ENCODE measurements at regions not wholly inside any gene's neighbourhood (a gene's known extent, or its start where the extent isn't known, plus 50 kb on each side); places are given as distances from the start of the nearest gene placed in this dataset.

DNA sequence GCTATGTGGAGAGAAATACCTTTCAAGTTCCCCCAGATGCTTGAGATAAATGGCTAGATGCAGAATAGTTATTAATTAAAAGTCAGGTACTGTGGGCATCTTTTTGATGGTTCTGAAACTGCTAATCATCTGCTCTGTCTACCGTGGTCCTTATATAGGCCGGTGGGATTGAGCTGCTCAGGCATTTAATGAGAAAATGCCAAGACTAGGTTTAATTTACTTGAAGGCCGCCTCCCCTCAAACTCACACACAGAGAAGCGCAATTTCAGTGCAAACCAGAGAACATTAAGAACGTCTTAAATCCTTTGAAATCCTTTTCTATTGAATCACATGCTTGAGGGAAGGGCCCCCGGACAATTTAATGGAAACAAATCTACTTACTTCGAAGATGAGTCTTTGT lies 136.4 kb upstream of the CRBN start:
- DNase-seq (ENCODE audit: low read depth): no peak
- H3K4me3 ChIP-seq (ENCODE audit: control insufficient read depth, low read depth, low read length): no peak overlapping the region
- TF ChIP-seq, protein P1, sequence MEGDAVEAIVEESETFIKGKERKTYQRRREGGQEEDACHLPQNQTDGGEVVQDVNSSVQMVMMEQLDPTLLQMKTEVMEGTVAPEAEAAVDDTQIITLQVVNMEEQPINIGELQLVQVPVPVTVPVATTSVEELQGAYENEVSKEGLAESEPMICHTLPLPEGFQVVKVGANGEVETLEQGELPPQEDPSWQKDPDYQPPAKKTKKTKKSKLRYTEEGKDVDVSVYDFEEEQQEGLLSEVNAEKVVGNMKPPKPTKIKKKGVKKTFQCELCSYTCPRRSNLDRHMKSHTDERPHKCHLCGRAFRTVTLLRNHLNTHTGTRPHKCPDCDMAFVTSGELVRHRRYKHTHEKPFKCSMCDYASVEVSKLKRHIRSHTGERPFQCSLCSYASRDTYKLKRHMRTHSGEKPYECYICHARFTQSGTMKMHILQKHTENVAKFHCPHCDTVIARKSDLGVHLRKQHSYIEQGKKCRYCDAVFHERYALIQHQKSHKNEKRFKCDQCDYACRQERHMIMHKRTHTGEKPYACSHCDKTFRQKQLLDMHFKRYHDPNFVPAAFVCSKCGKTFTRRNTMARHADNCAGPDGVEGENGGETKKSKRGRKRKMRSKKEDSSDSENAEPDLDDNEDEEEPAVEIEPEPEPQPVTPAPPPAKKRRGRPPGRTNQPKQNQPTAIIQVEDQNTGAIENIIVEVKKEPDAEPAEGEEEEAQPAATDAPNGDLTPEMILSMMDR (IDR thresholded peaks at IDR 0.05; ENCODE audit: control insufficient read depth, insufficient read depth, low read depth, low read length, missing control alignments): no peak

DNA sequence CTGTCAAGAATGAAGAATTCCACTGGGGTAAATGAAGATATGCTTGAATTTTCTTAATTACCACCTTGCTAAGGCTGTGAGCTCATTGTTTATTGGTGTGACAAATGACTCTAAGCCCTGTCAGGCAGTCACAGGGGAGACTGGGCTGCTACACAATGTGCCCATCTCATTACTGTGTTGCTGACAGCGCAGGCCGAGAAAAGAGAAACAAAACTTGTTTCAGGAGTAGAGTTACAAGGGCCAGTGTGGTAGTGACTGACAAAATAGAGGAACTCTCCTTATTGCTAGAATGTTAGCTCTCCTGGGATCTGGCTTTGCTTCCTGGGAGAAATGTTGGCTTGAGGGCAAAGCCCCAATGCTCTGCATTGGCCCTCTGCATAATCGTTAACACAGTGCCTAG lies 130.4 kb upstream of the CRBN start:
- DNase-seq (ENCODE audit: low read depth): no peak
- TF ChIP-seq, protein P1 (IDR thresholded peaks at IDR 0.05; ENCODE audit: control insufficient read depth, insufficient read depth, low read depth, low read length, missing control alignments): no peak
- no peak overlapping the region for H3K4me3 ChIP-seq (ENCODE audit: control insufficient read depth, low read depth, low read length)

DNA sequence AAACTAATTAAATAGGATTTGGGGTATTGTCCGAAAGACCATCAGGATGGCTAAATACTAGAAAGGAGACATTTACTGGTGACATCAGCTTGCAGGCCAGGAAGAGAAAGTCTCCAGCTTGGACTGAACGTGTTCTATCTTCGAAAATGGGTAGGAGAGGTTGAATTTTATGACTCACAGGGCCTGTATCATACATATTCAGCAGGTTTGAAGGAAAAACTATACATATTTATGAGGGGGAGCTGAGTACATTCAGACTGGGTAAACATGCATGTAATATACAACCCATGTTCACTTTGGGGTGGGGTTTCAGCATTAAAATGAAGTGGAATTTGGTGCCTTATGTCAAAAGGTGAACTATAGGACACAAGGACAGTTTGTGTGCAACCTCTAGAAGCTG lies 129.3 kb upstream of the CRBN start:
- TF ChIP-seq, protein P1 (IDR thresholded peaks at IDR 0.05; ENCODE audit: control insufficient read depth, insufficient read depth, low read depth, low read length, missing control alignments): no peak
- H3K4me3 ChIP-seq (ENCODE audit: control insufficient read depth, low read depth, low read length): no peak overlapping the region
- DNase-seq (ENCODE audit: low read depth): no peak

DNA sequence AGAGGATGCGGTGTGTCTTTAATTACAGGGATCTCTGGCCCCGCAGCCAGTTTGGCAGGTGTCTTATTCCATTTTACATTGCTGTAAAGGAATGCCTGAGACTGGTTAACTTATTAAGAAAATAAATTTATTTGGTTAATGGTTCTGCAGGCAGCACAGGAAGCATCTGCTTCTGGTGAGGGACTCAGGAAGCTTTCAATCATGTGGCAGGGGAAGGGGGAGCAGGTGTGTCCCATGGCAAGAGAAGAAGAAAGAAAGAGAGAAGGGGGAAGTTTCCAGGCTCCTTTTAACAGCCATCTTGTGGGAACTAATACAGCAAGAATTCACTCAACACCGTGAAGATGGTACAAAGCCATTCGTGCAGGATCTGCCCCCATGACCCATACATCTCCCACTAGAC lies 128.0 kb upstream of the CRBN start:
- H3K4me3 ChIP-seq (ENCODE audit: control insufficient read depth, low read depth, low read length): no peak overlapping the region
- no peak for DNase-seq (ENCODE audit: low read depth)
- TF ChIP-seq, protein P1 (IDR thresholded peaks at IDR 0.05; ENCODE audit: control insufficient read depth, insufficient read depth, low read depth, low read length, missing control alignments): no peak

DNA sequence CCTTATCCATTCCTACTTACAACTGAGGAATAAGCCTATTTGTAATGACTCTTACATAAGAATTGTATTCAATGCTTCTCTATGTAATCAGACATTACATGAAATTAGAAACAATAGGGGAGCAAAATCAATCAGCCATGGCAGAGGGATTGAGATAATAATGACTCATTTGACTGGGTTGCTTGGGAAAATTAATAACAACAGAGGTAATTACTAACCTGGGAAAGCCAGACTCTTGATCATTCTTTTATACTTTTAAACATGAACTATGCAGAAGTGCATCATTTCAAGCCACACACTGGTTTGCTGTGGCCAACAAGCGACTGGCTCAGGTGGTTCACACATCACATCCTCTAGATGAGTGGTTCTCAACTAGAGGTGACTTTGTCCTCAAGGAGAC lies 126.3 kb upstream of the CRBN start:
- TF ChIP-seq, protein P1 (IDR thresholded peaks at IDR 0.05; ENCODE audit: control insufficient read depth, insufficient read depth, low read depth, low read length, missing control alignments): no peak
- DNase-seq (ENCODE audit: low read depth): no peak
- H3K4me3 ChIP-seq (ENCODE audit: control insufficient read depth, low read depth, low read length): no peak overlapping the region

DNA sequence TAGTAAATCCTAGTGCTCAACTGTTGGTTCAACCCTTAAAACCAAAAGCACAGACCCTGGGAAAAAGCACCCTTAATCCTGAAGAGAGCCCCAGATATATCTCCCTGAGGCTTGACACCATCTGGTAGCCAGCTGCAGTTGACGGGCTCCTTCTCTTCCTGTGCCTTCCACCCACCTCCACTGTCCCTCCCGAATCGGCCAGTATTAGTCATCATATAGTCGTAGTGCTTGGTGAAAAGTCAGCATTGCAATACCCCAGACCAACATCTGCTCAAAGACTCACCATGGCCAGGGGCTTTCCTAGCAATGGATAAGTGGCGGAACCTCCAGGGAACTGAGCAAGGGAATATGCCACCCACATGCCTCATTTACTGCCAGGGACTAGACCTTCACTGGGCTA lies 125.6 kb upstream of the CRBN start:
- no peak for DNase-seq (ENCODE audit: low read depth)
- TF ChIP-seq, protein P1 (IDR thresholded peaks at IDR 0.05; ENCODE audit: control insufficient read depth, insufficient read depth, low read depth, low read length, missing control alignments): no peak
- H3K4me3 ChIP-seq (ENCODE audit: control insufficient read depth, low read depth, low read length): no peak overlapping the region

DNA sequence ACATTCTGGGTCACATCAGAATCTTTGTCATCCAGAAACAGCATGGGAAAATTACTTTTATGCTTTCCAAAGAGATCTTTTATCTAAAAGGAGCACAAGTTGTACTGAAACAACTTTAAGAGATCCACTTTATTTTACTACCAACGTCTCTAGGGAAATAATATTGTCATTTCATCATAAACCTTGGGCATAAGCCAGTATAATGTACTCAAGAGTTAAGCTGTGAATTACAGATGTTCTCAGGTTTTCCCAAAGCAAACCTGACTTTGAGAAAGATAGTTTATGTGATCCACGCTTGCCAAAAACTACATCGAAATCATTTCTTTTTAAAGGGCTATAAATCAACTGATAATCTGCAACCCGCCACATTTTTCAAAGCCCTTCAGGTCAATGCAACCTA lies 124.1 kb upstream of the CRBN start:
- TF ChIP-seq, protein P1 (IDR thresholded peaks at IDR 0.05; ENCODE audit: control insufficient read depth, insufficient read depth, low read depth, low read length, missing control alignments): no peak
- DNase-seq (ENCODE audit: low read depth): no peak
- H3K4me3 ChIP-seq (ENCODE audit: control insufficient read depth, low read depth, low read length): no peak overlapping the region
